ENCODE measurements at regions not wholly inside any gene's neighbourhood (a gene's known extent, or its start where the extent isn't known, plus 50 kb on each side); places are given as distances from the start of the nearest gene placed in this dataset.

DNA sequence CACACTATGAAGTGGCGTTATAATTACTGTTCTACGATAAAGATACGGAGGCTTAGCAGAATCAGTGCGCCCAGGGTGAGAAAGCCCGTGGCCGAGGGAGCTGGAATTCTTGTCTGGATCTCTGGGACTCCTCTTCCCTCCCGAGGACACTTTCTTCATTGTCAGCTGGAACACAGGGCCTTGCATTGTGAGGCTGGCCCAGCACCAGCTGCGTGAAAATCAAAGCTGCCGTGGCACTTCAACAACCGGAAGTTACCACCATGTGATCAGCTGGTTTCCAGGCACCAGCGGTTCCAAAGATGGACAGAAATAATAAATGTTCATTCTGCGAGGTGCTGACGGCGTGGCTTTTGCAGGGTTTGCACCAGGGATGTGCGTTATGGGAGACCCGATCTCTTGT, 234.0 kb upstream of the PITRM1 start:
- no peaks in the 10 kb centered on the region for H3K4me1 ChIP-seq (ENCODE audit: insufficient read depth, low read length, poor library complexity, severe bottlenecking)
- no peaks in the 10 kb centered on the region for H3K36me3 ChIP-seq (ENCODE audit: insufficient read depth, low read length)
- H3K4me2 ChIP-seq (ENCODE audit: low read depth, low read length, poor library complexity, severe bottlenecking): no peak overlapping the region
- H3K9me3 ChIP-seq (ENCODE audit: insufficient read depth, low read depth, low read length): no peaks in the 10 kb centered on the region; the same call in 1 of the 2 replicates
- no peaks in the 10 kb centered on the region for H3F3A ChIP-seq (ENCODE audit: low read depth)
- no peaks in the 10 kb centered on the region for H3K9me2 ChIP-seq (replicated peaks; ENCODE audit: low read depth, low read length)
- H2AFZ ChIP-seq (ENCODE audit: low read length): no peak overlapping the region
- H3K4me3 ChIP-seq (ENCODE audit: low read length, poor library complexity, severe bottlenecking): no peak overlapping the region
- H3K79me2 ChIP-seq (ENCODE audit: insufficient read depth, low read length): no peaks in the 10 kb centered on the region
- no peaks in the 10 kb centered on the region for H3K27me3 ChIP-seq (ENCODE audit: insufficient read depth, low read length, poor library complexity, severe bottlenecking)
- no peaks in the 10 kb centered on the region for H4K20me1 ChIP-seq (ENCODE audit: insufficient read depth, low read length, poor library complexity, severe bottlenecking)
- no peak overlapping the region for H3K9ac ChIP-seq (ENCODE audit: low read depth, low read length, poor library complexity, severe bottlenecking)
- TF ChIP-seq EZH2phosphoT487 (IDR thresholded peaks at IDR 0.05; ENCODE audit: borderline replicate concordance): no peak
- TF ChIP-seq, protein P1, sequence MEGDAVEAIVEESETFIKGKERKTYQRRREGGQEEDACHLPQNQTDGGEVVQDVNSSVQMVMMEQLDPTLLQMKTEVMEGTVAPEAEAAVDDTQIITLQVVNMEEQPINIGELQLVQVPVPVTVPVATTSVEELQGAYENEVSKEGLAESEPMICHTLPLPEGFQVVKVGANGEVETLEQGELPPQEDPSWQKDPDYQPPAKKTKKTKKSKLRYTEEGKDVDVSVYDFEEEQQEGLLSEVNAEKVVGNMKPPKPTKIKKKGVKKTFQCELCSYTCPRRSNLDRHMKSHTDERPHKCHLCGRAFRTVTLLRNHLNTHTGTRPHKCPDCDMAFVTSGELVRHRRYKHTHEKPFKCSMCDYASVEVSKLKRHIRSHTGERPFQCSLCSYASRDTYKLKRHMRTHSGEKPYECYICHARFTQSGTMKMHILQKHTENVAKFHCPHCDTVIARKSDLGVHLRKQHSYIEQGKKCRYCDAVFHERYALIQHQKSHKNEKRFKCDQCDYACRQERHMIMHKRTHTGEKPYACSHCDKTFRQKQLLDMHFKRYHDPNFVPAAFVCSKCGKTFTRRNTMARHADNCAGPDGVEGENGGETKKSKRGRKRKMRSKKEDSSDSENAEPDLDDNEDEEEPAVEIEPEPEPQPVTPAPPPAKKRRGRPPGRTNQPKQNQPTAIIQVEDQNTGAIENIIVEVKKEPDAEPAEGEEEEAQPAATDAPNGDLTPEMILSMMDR (conservative IDR thresholded peaks at IDR 0.05; ENCODE audit: low read length): no peak

DNA sequence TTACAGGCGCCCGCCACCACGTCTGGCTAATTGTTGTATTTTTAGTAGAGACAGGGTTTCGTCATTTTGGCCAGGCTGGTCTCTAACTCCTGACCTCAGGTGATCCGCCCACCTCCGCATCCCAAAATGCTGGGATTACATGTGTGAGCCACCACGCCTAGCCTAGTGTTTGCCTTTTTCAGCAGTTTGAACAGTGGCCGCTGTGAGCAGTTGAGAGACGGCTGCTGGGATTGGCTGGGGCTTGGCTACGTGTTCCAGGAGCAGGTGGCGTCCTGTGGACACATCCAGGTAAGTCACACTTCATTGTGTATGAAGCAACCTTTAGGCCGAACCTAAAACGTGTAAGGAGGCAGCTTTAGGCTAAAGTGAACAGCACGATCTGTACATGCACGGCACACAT, 231.8 kb upstream of the PITRM1 start:
- Histone ChIP-seq H3K27me3 (ENCODE audit: insufficient read depth, low read length, poor library complexity, severe bottlenecking) (no peaks in the 10 kb centered on the region), H3K9ac (ENCODE audit: low read depth, low read length, poor library complexity, severe bottlenecking) (no peak overlapping the region), H2AFZ (ENCODE audit: low read length) (no peak overlapping the region), H3K4me3 (ENCODE audit: low read length, poor library complexity, severe bottlenecking) (no peak overlapping the region), H3K4me1 (ENCODE audit: insufficient read depth, low read length, poor library complexity, severe bottlenecking) (no peaks in the 10 kb centered on the region), H3F3A (ENCODE audit: low read depth) (no peaks in the 10 kb centered on the region), H3K4me2 (ENCODE audit: low read depth, low read length, poor library complexity, severe bottlenecking) (no peak overlapping the region), H4K20me1 (ENCODE audit: insufficient read depth, low read length, poor library complexity, severe bottlenecking) (no peaks in the 10 kb centered on the region), H3K36me3 (ENCODE audit: insufficient read depth, low read length) (no peaks in the 10 kb centered on the region), H3K9me2 (replicated peaks; ENCODE audit: low read depth, low read length) (no peaks in the 10 kb centered on the region), H3K9me3 (ENCODE audit: insufficient read depth, low read depth, low read length) (no peaks in the 10 kb centered on the region), H3K79me2 (ENCODE audit: insufficient read depth, low read length) (no peaks in the 10 kb centered on the region)
- TF ChIP-seq EZH2phosphoT487 (IDR thresholded peaks at IDR 0.05; ENCODE audit: borderline replicate concordance): no peak
- TF ChIP-seq, protein P1 (conservative IDR thresholded peaks at IDR 0.05; ENCODE audit: low read length): no peak

DNA sequence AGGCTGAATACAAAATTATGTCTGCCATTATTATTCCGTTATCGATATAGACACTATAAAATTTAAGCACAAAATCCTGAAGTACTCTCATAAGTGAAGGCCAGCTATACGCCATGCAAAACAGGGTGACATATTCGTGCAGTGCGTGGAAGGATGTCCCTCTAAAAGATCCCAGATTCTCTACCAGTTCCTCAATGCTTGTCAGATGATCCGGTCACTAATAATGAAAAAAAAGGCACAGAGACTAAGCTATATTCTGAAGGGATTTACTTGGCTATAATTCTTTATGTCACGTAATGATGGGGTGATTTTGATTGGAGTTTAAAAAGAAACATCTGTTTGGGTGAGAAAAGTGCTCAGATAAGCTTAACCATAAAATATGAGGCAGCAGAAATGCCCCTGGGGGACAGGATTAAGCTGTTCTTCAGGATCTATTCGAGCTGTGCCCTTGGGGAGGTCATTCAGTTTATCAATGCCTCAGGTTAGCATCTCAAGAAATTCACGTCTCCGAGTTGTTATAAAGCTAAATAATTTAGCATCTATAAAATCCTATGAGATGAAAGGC, 229.7 kb upstream of the PITRM1 start:
- TF ChIP-seq EZH2phosphoT487 (IDR thresholded peaks at IDR 0.05; ENCODE audit: borderline replicate concordance): no peak
- TF ChIP-seq, protein P1 (conservative IDR thresholded peaks at IDR 0.05; ENCODE audit: low read length): no peak
- H2AFZ ChIP-seq (ENCODE audit: low read length): no peak overlapping the region
- H3K27me3 ChIP-seq (ENCODE audit: insufficient read depth, low read length, poor library complexity, severe bottlenecking): no peaks in the 10 kb centered on the region
- no peaks in the 10 kb centered on the region for H3F3A ChIP-seq (ENCODE audit: low read depth)
- H3K9ac ChIP-seq (ENCODE audit: low read depth, low read length, poor library complexity, severe bottlenecking): no peak overlapping the region
- H3K9me2 ChIP-seq (replicated peaks; ENCODE audit: low read depth, low read length): no peaks in the 10 kb centered on the region
- H3K9me3 ChIP-seq (ENCODE audit: insufficient read depth, low read depth, low read length): no peaks in the 10 kb centered on the region
- H3K4me3 ChIP-seq (ENCODE audit: low read length, poor library complexity, severe bottlenecking): no peak overlapping the region
- H4K20me1 ChIP-seq (ENCODE audit: insufficient read depth, low read length, poor library complexity, severe bottlenecking): no peaks in the 10 kb centered on the region
- no peaks in the 10 kb centered on the region for H3K79me2 ChIP-seq (ENCODE audit: insufficient read depth, low read length)
- H3K36me3 ChIP-seq (ENCODE audit: insufficient read depth, low read length): no peaks in the 10 kb centered on the region
- no peaks in the 10 kb centered on the region for H3K4me1 ChIP-seq (ENCODE audit: insufficient read depth, low read length, poor library complexity, severe bottlenecking)
- no peak overlapping the region for H3K4me2 ChIP-seq (ENCODE audit: low read depth, low read length, poor library complexity, severe bottlenecking)
